ENCODE measurements at regions not wholly inside any gene's neighbourhood (a gene's known extent, or its start where the extent isn't known, plus 50 kb on each side); places are given as distances from the start of the nearest gene placed in this dataset.

DNA sequence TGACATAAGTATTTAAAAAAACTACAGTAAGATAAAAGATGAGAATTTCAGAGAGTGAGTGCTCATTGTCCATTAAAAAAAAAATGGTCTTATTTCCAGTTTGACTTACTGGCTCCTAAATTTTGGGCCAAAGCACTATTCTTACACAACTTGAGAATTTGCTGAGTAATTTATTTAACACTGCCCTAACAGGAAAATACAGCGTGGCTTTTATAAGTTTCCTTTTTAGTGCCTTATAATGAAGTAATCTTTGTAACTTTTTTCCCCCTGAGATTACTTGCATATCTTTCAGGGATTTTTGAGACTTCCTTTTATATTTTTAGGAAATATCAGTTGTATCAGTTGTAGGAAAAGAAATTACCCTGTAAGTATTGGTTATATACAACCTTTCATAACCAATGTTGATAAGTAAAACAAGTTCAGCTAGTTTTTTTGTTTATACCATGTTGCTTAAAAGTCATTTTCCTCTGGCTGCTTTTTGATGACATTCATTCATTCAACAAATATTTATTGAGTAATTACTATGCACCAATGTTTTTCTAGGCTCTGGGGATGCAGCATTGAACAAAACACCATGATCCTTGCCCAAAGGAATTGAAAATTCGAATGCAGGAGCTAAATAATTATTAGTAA lies 106.4 kb upstream of the SGK1 start:
- Histone ChIP-seq H3K9ac (peak overlapping the region; percentile 36; the same call in 1 of the 2 replicates), H4K20me1 (ENCODE audit: insufficient read depth) (no peaks in the 10 kb centered on the region), H3K79me2 (ENCODE audit: insufficient read depth) (no peaks in the 10 kb centered on the region), H3K9me2 (ENCODE audit: insufficient read depth) (no peaks in the 10 kb centered on the region), H3K27me3 (replicated peaks; ENCODE audit: insufficient read depth) (no peaks in the 10 kb centered on the region), H3K4me3 (no peak overlapping the region), H2AFZ (no peak overlapping the region), H3K4me2 (ENCODE audit: unreplicated experiment) (peak overlapping the region; percentile 36), H3K36me3 (ENCODE audit: low read depth) (no peaks in the 10 kb centered on the region), H3K9me3 (ENCODE audit: low read depth) (no peaks in the 10 kb centered on the region), H3K4me1 (ENCODE audit: insufficient read depth) (peaks cover 51% of the 10 kb centered on the region), H3F3A (ENCODE audit: insufficient read depth) (peaks cover 48% of the 10 kb centered on the region), H3K27ac (peak overlapping the region; percentile 90)
- DNase-seq = peak; percentile 60
- in situ Hi-C loops (cut with MboI) = no loop called here
- 47 to 50% methylated on average over 2 of the region's 2 CpGs for WGBS, 2 experiments (ENCODE audit: low coverage in 1 of 2, low lambda C conversion rate in 2 of 2, missing lambda C conversion rate in 2 of 2)
- TF ChIP-seq EZH2 (IDR thresholded peaks at IDR 0.05; ENCODE audit: insufficient read depth, poor library complexity, severe bottlenecking) = no peak
- no peak for TF ChIP-seq EZH2phosphoT487 (IDR thresholded peaks at IDR 0.05; ENCODE audit: insufficient read depth, low read depth)

DNA sequence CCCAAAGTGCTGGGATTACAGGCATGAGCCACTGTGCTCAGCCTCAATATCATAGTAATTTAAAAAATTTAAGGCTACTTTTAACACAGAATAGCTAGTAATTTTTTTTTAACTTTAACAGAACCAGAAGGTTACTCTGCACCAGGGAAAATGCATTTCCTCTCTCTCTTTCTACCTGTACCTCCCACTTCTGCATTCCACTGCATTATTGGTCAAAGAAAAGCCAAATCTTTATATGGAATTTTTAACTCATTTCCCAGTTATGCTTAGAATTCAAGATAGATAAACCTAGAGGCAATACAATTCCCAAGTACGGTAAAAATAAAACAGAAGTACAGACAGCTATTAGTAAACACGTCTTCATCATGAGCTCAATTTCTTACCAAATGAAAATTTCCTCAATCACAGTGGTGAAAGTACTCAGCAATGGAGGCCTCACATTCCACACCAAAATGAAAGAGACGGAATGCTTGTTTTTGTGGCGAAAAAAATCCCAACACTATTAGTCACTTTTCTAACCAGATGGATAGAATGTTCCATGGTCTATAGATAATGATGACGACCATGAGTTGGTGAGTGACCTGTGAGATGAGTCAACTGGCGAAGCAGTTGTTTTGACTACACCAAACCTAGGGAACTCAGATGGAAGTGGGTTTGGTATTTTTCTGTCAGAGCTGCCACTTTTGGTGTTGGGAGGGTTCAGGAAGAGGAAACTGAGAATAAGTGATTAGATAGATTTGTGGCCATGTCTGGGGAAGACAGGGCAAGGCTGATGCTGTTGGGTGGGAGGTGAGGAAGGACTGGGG lies 104.7 kb upstream of the SGK1 start:
- H3K9ac ChIP-seq = peak overlapping the region; percentile 61
- H3K9me3 ChIP-seq (ENCODE audit: low read depth) = no peaks in the 10 kb centered on the region
- H3K27me3 ChIP-seq (replicated peaks; ENCODE audit: insufficient read depth) = no peaks in the 10 kb centered on the region
- WGBS, 2 experiments (ENCODE audit: low coverage in 1 of 2, low lambda C conversion rate in 2 of 2, missing lambda C conversion rate in 2 of 2) = 0 to 1% methylated on average over 6 of the region's 6 CpGs
- in situ Hi-C loops (cut with MboI) = no loop called here
- H3K9me2 ChIP-seq (ENCODE audit: insufficient read depth) = no peaks in the 10 kb centered on the region
- peaks cover 52% of the 10 kb centered on the region for H3K4me1 ChIP-seq (ENCODE audit: insufficient read depth)
- DNase-seq = peak; percentile 97
- peak overlapping the region; percentile 57 for H3K4me2 ChIP-seq (ENCODE audit: unreplicated experiment)
- H3F3A ChIP-seq (ENCODE audit: insufficient read depth) = peaks cover 48% of the 10 kb centered on the region
- no peaks in the 10 kb centered on the region for H4K20me1 ChIP-seq (ENCODE audit: insufficient read depth)
- TF ChIP-seq EZH2phosphoT487 (IDR thresholded peaks at IDR 0.05; ENCODE audit: insufficient read depth, low read depth) = peak; percentile 97
- TF ChIP-seq EZH2 (IDR thresholded peaks at IDR 0.05; ENCODE audit: insufficient read depth, poor library complexity, severe bottlenecking) = no peak
- H3K36me3 ChIP-seq (ENCODE audit: low read depth) = no peaks in the 10 kb centered on the region
- no peak overlapping the region for H2AFZ ChIP-seq
- no peaks in the 10 kb centered on the region for H3K79me2 ChIP-seq (ENCODE audit: insufficient read depth)
- H3K27ac ChIP-seq = peak overlapping the region; percentile 90
- peak overlapping the region; percentile 36 for H3K4me3 ChIP-seq

DNA sequence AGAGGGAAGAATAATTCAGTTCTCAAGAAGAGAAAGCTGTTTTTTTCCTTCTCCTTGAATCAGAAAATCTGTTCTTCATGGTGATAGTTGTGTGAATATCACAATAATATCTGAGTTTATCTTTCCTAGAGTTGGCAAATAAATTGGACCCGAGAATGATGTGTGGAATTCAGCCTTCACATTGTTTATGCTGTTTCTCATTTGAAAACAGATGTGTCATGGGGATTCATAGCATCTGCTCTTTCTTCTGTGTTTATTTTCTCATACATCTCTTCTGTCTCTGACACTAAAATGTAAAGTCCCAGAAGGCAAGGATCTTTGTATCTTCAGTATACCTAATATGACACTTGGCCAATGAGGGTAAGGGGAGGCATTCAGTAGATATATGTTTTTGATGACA lies 103.6 kb upstream of the SGK1 start:
- Histone ChIP-seq H3K9me3 (ENCODE audit: low read depth) (no peaks in the 10 kb centered on the region), H3K4me1 (ENCODE audit: insufficient read depth) (peaks cover 60% of the 10 kb centered on the region), H3K36me3 (ENCODE audit: low read depth) (no peaks in the 10 kb centered on the region), H3K9ac (peak overlapping the region; percentile 54), H3K27me3 (replicated peaks; ENCODE audit: insufficient read depth) (no peaks in the 10 kb centered on the region), H3K4me3 (0 out of 2 replicates have a peak overlapping the region, but pooled peaks have one; percentile 18), H4K20me1 (ENCODE audit: insufficient read depth) (no peaks in the 10 kb centered on the region), H3K4me2 (ENCODE audit: unreplicated experiment) (peak overlapping the region; percentile 43), H3K9me2 (ENCODE audit: insufficient read depth) (no peaks in the 10 kb centered on the region), H3K79me2 (ENCODE audit: insufficient read depth) (no peaks in the 10 kb centered on the region), H3K27ac (peak overlapping the region; percentile 90), H2AFZ (no peak overlapping the region), H3F3A (ENCODE audit: insufficient read depth) (peaks cover 53% of the 10 kb centered on the region)
- 0 to 2% methylated on average over 1 of the region's 1 CpG for whole genome bisulfite sequencing, 2 experiments (ENCODE audit: low coverage in 1 of 2, low lambda C conversion rate in 2 of 2, missing lambda C conversion rate in 2 of 2)
- in situ Hi-C loops (cut with MboI) = no loop called here
- peak; percentile 63 for DNase-seq
- TF ChIP-seq EZH2phosphoT487 (IDR thresholded peaks at IDR 0.05; ENCODE audit: insufficient read depth, low read depth) = no peak
- TF ChIP-seq EZH2 (IDR thresholded peaks at IDR 0.05; ENCODE audit: insufficient read depth, poor library complexity, severe bottlenecking) = no peak

DNA sequence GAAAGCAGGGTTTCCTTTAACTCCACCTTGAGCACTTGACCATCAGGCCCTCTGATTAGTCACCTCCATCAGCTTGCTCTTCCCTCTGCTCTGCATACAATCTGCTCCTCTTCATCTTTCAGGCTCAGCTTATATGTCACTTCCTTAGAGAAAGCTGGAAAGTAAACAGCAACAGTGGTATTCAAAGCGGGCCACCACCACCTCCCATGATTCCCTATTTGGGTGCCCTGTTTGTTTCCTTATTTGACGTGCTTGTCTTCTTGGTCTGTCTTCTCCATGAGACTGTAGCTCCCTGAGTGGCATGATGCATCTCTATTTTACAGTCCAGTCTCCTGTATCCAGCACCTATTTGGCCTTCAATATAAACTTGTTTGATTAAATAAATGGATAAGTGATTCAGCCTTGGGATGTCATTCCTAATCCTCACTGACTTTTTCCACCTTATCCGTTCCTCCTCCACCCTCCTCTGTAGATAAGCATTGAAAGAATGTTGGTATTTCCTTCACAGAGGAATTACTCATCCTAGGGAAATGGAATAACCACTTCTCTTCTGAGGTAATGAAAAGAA lies 102.8 kb upstream of the SGK1 start:
- peaks cover 63% of the 10 kb centered on the region for H3K4me1 ChIP-seq (ENCODE audit: insufficient read depth)
- peak overlapping the region; percentile 54 for H3K9ac ChIP-seq

More for the DNA sequence above, 102.8 kb upstream of the SGK1 start:
- H4K20me1 ChIP-seq (ENCODE audit: insufficient read depth) = no peaks in the 10 kb centered on the region
- no peaks in the 10 kb centered on the region for H3K9me3 ChIP-seq (ENCODE audit: low read depth)
- H3K9me2 ChIP-seq (ENCODE audit: insufficient read depth) = no peaks in the 10 kb centered on the region
- H3F3A ChIP-seq (ENCODE audit: insufficient read depth) = peaks cover 53% of the 10 kb centered on the region
- in situ Hi-C loops (cut with MboI) = no loop called here
- no peaks in the 10 kb centered on the region for H3K27me3 ChIP-seq (replicated peaks; ENCODE audit: insufficient read depth)
- H3K36me3 ChIP-seq (ENCODE audit: low read depth) = no peaks in the 10 kb centered on the region
- TF ChIP-seq EZH2 (IDR thresholded peaks at IDR 0.05; ENCODE audit: insufficient read depth, poor library complexity, severe bottlenecking) (no peak), EZH2phosphoT487 (IDR thresholded peaks at IDR 0.05; ENCODE audit: insufficient read depth, low read depth) (no peak)
- 0 out of 2 replicates have a peak overlapping the region, but pooled peaks have one; percentile 9 for H2AFZ ChIP-seq
- H3K4me3 ChIP-seq = peak overlapping the region; percentile 11; the same call in 1 of the 2 replicates
- peak overlapping the region; percentile 90 for H3K27ac ChIP-seq
- 46 to 48% methylated on average over 3 of the region's 3 CpGs for WGBS, 2 experiments (ENCODE audit: low coverage in 1 of 2, low lambda C conversion rate in 2 of 2, missing lambda C conversion rate in 2 of 2)
- peak; percentile 73 for DNase-seq
- H3K4me2 ChIP-seq (ENCODE audit: unreplicated experiment) = peak overlapping the region; percentile 43
- H3K79me2 ChIP-seq (ENCODE audit: insufficient read depth) = no peaks in the 10 kb centered on the region
